ENCODE measurements at regions not wholly inside any gene's neighbourhood (a gene's known extent, or its start where the extent isn't known, plus 50 kb on each side); places are given as distances from the start of the nearest gene placed in this dataset.

- TF ChIP-seq CTCF (IDR thresholded peaks at IDR 0.05; ENCODE audit: low read depth, low read length): no peak
- H3K4me3 ChIP-seq (ENCODE audit: low read depth, low read length): no peak overlapping the region
Observed at GRCh38 chr4:147355032-147355656, 125.8 kb upstream of the EDNRA start.

GRCh38 chr4:147355847-147356246 is 125.0 kb upstream of the EDNRA start:
- H3K4me3 ChIP-seq (ENCODE audit: low read depth, low read length): no peak overlapping the region
- TF ChIP-seq CTCF (IDR thresholded peaks at IDR 0.05; ENCODE audit: low read depth, low read length): no peak

DNA sequence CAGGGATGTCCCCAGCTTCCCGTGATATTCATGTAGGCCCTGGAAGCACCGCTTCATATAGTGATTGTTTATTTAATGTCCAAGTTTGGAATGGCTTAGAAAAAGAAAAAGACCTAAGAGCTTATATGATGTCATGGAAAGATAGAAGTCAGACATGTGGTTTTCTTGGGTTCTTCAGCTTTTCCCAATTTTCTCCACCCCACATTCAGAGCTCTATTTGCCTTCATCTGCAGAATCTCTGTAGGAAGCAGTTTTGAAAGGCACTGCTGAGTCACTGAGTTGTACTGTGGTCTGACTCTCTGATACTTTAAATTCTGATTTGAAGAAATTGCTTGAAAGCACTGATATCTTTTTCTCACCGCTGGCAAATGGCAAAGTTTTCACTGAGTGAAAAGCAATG is 120.6 kb upstream of the EDNRA start:
- no peak overlapping the region for H3K4me3 ChIP-seq (ENCODE audit: low read depth, low read length)
- TF ChIP-seq CTCF (IDR thresholded peaks at IDR 0.05; ENCODE audit: low read depth, low read length): no peak

GRCh38 chr4:147361726-147362125 is 119.2 kb upstream of the EDNRA start:
- no peak for TF ChIP-seq CTCF (IDR thresholded peaks at IDR 0.05; ENCODE audit: low read depth, low read length)
- no peak overlapping the region for H3K4me3 ChIP-seq (ENCODE audit: low read depth, low read length)

DNA sequence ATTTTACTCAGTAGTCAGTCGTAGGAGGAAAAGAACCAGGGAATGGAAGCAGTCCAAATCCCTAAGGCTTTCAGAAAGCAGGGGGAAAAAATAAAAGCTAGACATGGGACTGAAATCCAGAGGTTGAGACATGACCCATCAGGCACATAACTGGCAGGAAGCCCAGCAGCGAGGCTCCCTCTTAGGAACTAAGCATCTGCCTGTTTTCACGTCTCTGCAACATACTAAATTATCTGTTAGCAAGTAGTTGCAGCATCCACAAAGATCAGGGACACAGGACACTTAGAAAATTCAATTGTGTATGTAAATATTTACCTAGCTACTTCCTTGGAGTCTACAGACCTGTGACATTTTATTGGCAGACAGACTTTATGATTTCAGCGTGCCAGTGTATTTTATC is 118.0 kb upstream of the EDNRA start:
- TF ChIP-seq CTCF (IDR thresholded peaks at IDR 0.05; ENCODE audit: low read depth, low read length): no peak
- no peak overlapping the region for H3K4me3 ChIP-seq (ENCODE audit: low read depth, low read length)

GRCh38 chr4:147363514-147363913 is 117.4 kb upstream of the EDNRA start:
- no peak overlapping the region for H3K4me3 ChIP-seq (ENCODE audit: low read depth, low read length)
- no peak for TF ChIP-seq CTCF (IDR thresholded peaks at IDR 0.05; ENCODE audit: low read depth, low read length)

- TF ChIP-seq CTCF (IDR thresholded peaks at IDR 0.05; ENCODE audit: low read depth, low read length): no peak
- no peak overlapping the region for H3K4me3 ChIP-seq (ENCODE audit: low read depth, low read length)
Observed at GRCh38 chr4:147365396-147365795, 115.5 kb upstream of the EDNRA start.
